Nephron (organoid): ENCODE measurements at regions not wholly inside any gene's neighbourhood (a gene's known extent, or its start where the extent isn't known, plus 50 kb on each side); places are given as distances from the start of the nearest gene placed in this dataset.
A peak's percentile ranks its signal among the peaks of the same experiment; 100 is the strongest.

Experiments used
- H3K27ac Mint-ChIP-seq, 3 experiments: 2 replicates each; pipeline ENCODE4 v1.8.0; 2020; ENCODE audit warnings: mixed read lengths in 3 of 3, mild to moderate bottlenecking in 2 of 3, moderate library complexity in 1 of 3
- H3K27me3 Mint-ChIP-seq: 2 replicates; pipeline ENCODE4 v1.8.0; 2021; ENCODE audit warnings: low read depth, mild to moderate bottlenecking, moderate library complexity, mixed read lengths
- H3K36me3 Mint-ChIP-seq: 2 replicates; pipeline ENCODE4 v1.8.0; 2020; ENCODE audit warnings: low read depth, mixed read lengths
- H3K4me1 Mint-ChIP-seq: 2 replicates; pipeline ENCODE4 v1.8.0; 2020; ENCODE audit warnings: mixed read lengths
- H3K4me3 Mint-ChIP-seq, 3 experiments: 2 replicates each; pipeline ENCODE4 v1.8.0; 2020; ENCODE audit warnings: mild to moderate bottlenecking in 3 of 3, mixed read lengths in 3 of 3, moderate library complexity in 2 of 3
- H3K9me3 Mint-ChIP-seq: 2 replicates; pipeline ENCODE4 v1.8.0; 2020; ENCODE audit warnings: mixed read lengths
- CTCF ChIP-seq, 3 experiments: fragments of 200-600 bp; sonication (generic); IDR thresholded peaks; one replicate each; pipeline ENCODE4 v1.5.0; 2021; ENCODE audit warnings: antibody characterized with exemption in 3 of 3; ENCODE audit not compliant: unreplicated experiment in 3 of 3

- no peaks in the 10 kb centered on the region for H3K4me1 Mint-ChIP-seq
- no peaks in the 10 kb centered on the region for H3K36me3 Mint-ChIP-seq
- peaks cover 25% of the 10 kb centered on the region for H3K9me3 Mint-ChIP-seq
- H3K27ac Mint-ChIP-seq, result no peak overlapping the region
- no peak for TF ChIP-seq CTCF (IDR thresholded peaks at IDR 0.05; ENCODE audit: unreplicated experiment in 3 of 3)
- no peak overlapping the region for H3K4me3 Mint-ChIP-seq
- no peaks in the 10 kb centered on the region for H3K27me3 Mint-ChIP-seq
These were observed 286.8 kb downstream of the BLID start for GRCh38 chr11:121829159-121829643.

GRCh38 chr11:121814962-121815361 lies 301.1 kb downstream of the BLID start:
- H3K4me1 Mint-ChIP-seq, result no peaks in the 10 kb centered on the region
- peaks cover 38% of the 10 kb centered on the region for H3K9me3 Mint-ChIP-seq
- H3K27me3 Mint-ChIP-seq, result no peaks in the 10 kb centered on the region
- peaks cover 13% of the 10 kb centered on the region for H3K36me3 Mint-ChIP-seq
- no peak overlapping the region for H3K27ac Mint-ChIP-seq
- H3K4me3 Mint-ChIP-seq, result no peak overlapping the region
- no peak for TF ChIP-seq CTCF (IDR thresholded peaks at IDR 0.05; ENCODE audit: unreplicated experiment in 3 of 3)

DNA sequence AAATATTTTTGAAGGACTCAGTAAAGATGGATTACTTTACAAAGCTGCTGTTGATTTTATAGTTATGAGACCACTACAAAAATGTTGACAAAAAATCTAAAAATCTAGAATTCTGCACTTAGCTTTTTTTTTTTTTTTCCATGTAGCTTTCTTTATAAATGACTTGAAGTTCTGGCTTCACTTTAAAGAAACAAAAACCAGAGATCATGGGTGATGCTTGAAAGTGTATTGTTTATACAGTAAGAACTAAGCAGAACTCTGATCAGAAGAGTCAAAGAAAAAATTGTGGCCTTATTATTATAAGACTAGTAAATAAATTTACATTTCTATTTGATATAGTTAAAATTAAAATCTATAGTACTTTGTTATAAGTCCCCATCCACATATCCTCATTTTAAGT lies 301.7 kb downstream of the BLID start:
- Mint-ChIP-seq H3K36me3 (peaks cover 13% of the 10 kb centered on the region), H3K9me3 (peaks cover 36% of the 10 kb centered on the region), H3K27ac (no peak overlapping the region), H3K4me1 (no peaks in the 10 kb centered on the region), H3K4me3 (no peak overlapping the region), H3K27me3 (no peaks in the 10 kb centered on the region)
- no peak for TF ChIP-seq CTCF (IDR thresholded peaks at IDR 0.05; ENCODE audit: unreplicated experiment in 3 of 3)

- peak overlapping the region; percentile 25 to 63 (median 37) for H3K27ac Mint-ChIP-seq
These were observed 305.7 kb downstream of the BLID start for GRCh38 chr11:121810291-121810690.

DNA sequence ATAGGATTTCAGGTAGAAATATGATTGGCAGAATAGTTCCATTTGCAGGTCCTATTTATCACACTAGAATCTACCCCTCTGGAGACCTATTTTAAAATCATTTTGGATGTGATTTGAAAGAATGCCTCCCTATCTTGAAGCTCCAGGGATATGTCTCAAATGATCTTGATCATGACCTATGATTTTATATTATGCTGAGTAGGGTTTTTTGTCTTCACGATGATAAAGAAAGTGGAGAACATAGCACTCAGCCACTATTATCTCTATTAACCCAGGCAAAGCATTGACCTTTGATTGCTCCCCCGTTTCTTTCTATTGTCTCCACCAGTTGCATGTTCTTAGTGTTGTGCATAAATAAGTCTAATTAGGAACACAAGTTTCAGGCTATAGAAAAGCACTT lies 307.9 kb downstream of the BLID start:
- peaks cover 25% of the 10 kb centered on the region for H3K4me1 Mint-ChIP-seq
- no peaks in the 10 kb centered on the region for H3K27me3 Mint-ChIP-seq
- H3K9me3 Mint-ChIP-seq, result peaks cover 20% of the 10 kb centered on the region
- no peak for TF ChIP-seq CTCF (IDR thresholded peaks at IDR 0.05; ENCODE audit: unreplicated experiment in 3 of 3)
- peak overlapping the region; percentile 6 to 55 (median 38) for H3K27ac Mint-ChIP-seq
- no peak overlapping the region for H3K4me3 Mint-ChIP-seq
- peaks cover 13% of the 10 kb centered on the region for H3K36me3 Mint-ChIP-seq

More at GRCh38 chr11:121810291-121810690, 305.7 kb downstream of the BLID start:
- H3K4me1 Mint-ChIP-seq, result peaks cover 7% of the 10 kb centered on the region
- no peaks in the 10 kb centered on the region for H3K27me3 Mint-ChIP-seq
- peaks cover 13% of the 10 kb centered on the region for H3K36me3 Mint-ChIP-seq
- no peak overlapping the region for H3K4me3 Mint-ChIP-seq
- TF ChIP-seq CTCF (IDR thresholded peaks at IDR 0.05; ENCODE audit: unreplicated experiment in 3 of 3), result no peak
- H3K9me3 Mint-ChIP-seq, result peaks cover 27% of the 10 kb centered on the region

GRCh38 chr11:121807051-121807450 lies 309.0 kb downstream of the BLID start:
- no peak overlapping the region for H3K27ac Mint-ChIP-seq
- no peak for TF ChIP-seq CTCF (IDR thresholded peaks at IDR 0.05; ENCODE audit: unreplicated experiment in 3 of 3)
- H3K27me3 Mint-ChIP-seq, result no peaks in the 10 kb centered on the region

More at GRCh38 chr11:121807051-121807450, 309.0 kb downstream of the BLID start:
- H3K36me3 Mint-ChIP-seq, result peaks cover 7% of the 10 kb centered on the region
- H3K4me3 Mint-ChIP-seq, result no peak overlapping the region
- peaks cover 35% of the 10 kb centered on the region for H3K4me1 Mint-ChIP-seq
- peaks cover 12% of the 10 kb centered on the region for H3K9me3 Mint-ChIP-seq
